Non-pigmented ciliary epithelial cell (primary cell): ENCODE measurements at regions not wholly inside any gene's neighbourhood (a gene's known extent, or its start where the extent isn't known, plus 50 kb on each side); places are given as distances from the start of the nearest gene placed in this dataset.
"Not testable (repeated sequence)": the region's sequence is repeated elsewhere in the genome, so short reads cannot be mapped to it uniquely, and the experiment has no call there.

Experiments used
- DNase-seq: peaks from one replicate; pipeline ENCODE4 v3.0.0-alpha.2; 2010; ENCODE audit warnings: low read depth

DNA sequence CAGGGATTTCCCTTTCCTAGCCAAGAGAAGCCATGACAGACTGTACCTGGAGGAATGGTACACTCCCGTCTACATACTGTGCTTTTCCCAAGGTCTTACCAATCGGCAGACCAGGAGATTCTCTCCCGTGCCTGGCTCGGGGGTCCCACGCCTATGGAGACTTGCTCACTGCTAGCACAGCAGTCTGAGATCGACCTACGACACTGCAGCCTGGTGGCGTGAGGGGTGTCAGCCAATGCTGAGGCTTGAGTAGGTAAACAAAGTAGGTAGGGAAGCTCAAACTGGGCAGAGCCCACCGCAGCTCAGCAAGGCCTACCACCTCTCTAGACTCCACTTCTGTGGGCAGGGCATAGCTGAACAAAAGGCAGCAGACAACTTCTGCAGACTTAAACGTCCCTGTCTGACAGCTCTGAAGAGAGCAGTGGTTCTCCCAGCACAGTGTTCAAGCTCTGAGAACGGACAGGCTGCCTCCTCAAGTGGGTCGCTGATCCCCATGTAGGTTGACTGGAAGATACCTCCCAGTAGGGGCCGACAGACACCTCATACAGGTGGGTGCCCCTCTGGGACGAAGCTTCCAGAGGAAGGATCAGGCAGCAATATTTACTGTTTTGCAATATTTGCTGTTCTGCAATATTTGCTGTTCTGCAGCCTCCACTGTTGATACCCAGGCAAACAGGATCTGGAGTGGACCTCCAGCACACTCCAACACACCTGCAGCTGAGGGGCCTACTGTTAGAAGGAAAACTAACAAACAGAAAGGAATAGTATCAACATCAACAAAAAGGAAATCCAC is 270.4 kb upstream of the TLE3 start:
- not testable (repeated sequence) for DNase-seq

DNA sequence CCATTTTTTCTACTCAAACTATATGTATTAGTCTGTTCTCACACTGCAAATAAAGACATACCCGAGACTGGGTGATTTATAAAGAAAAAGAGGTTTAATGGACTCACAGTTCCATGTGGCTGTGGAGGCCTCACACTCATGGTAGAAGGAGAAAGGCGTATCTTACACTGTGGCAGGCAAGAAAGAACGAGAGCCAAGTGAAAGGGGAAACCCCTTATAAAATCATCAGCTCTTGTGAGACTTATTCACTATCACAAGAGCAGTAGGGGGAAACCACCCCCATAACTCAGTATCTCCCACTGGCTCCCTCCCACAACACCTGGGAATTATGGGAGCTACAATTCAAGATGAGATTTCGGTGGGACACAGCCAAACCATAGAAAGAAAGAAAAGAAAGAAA is 266.3 kb upstream of the TLE3 start:
- not testable (repeated sequence) for DNase-seq

- no peak for DNase-seq
Measured at GRCh38 chr15:70362886-70363285, 265.2 kb upstream of the TLE3 start.

DNA sequence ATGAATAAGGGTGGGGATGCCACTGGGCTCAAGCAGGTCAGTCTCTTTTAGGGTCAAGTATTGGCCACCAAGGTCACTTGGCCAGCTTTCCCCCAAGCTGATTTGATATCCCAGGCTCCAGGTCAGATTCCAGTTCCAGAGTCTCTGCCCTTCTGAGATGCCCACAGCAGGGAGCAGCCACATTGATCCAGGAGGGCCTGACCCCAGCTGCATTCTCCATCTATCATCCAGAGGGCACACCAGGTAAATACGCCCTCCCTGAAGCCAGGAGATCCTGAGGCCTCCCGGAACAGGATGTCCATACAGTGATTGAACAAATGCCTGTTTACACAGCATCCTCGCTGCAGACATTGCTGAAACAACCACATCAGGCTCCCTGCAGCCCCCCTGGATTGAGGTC is 264.6 kb upstream of the TLE3 start:
- DNase-seq, result no peak

DNA sequence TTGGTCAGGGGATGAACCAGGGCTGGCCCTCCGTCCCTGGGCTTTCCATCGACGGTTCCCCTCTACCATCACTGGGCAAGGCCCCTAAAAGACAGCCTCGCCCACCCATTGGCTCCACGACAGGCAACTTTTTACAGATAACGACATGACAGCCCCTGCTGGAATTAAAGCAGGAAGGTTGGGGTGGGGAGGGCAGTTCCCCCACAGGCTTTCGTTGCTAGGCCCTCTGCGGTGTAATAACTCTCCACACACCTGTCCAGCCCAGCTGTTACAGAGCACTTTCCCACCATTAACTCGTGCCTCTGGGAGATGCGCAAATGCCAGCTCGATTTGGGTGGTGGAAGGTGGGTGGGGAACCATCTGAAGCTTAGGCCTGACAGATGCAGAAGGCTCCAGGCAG is 264.2 kb upstream of the TLE3 start:
- no peak for DNase-seq

DNA sequence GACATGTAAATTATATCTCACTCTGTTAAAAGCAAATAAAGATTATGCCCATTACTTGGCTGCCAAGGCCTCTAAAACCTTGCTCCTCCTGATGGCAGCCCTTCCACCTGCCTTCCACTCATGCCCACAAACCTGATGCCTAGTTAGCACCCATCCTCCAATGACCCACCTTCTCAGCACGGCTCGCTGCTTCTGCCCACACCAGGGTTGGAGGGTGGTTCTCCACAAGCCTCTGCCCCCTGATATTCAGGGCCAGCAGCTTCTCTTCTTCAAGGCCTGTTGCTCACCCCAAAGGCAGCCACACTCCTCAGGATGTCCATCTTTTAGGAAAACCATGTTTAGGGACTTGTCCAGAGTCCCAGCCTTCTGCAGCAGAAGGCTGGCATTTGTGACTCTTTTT is 263.4 kb upstream of the TLE3 start:
- no peak for DNase-seq

GRCh38 chr15:70358871-70359647 is 261.3 kb upstream of the TLE3 start:
- no peak for DNase-seq

- no peak for DNase-seq
Measured at GRCh38 chr15:70358011-70358819, 260.5 kb upstream of the TLE3 start.

DNA sequence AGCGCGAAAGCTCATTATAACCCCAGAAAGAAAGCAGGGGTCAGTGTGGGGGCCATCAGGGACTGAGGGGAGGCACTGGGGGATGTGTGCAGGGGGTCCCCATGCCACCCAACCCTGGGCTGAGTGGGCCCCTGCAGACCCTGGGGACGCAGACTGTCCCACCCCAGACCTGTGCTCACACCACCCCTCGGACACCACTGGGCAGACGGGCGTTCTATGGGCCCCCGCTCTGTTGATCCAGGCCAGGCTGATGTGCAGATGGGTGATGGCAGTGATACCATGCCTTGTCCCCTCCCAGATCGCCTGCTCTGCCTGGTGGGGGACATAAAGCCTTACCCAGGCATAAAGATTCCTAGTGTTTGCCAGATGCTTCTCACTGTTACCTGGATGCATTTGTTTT is 259.7 kb upstream of the TLE3 start:
- no peak for DNase-seq

DNA sequence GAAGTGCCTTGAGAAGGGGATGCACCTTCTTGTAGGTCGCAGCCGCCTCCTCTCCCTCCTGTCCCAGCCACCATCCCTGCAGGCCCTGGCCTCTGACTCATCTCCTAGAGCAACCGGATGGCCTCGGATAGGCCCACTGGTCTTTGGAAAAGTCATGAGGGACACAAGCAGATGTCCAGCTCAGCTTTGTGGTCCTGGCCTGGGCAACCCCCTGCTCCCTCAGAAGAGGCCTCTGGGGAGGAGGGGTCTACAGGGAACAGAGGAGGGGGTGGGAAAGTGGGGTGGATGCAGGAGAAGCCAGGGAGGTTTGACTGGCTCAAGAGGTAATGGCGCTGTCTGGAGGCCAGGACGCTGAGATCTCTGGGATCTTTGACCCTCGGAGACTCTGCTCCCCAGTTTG is 259.2 kb upstream of the TLE3 start:
- no peak for DNase-seq

GRCh38 chr15:70356062-70356860 is 258.5 kb upstream of the TLE3 start:
- DNase-seq, result no peak

GRCh38 chr15:70355275-70355795 is 257.6 kb upstream of the TLE3 start:
- no peak for DNase-seq

DNA sequence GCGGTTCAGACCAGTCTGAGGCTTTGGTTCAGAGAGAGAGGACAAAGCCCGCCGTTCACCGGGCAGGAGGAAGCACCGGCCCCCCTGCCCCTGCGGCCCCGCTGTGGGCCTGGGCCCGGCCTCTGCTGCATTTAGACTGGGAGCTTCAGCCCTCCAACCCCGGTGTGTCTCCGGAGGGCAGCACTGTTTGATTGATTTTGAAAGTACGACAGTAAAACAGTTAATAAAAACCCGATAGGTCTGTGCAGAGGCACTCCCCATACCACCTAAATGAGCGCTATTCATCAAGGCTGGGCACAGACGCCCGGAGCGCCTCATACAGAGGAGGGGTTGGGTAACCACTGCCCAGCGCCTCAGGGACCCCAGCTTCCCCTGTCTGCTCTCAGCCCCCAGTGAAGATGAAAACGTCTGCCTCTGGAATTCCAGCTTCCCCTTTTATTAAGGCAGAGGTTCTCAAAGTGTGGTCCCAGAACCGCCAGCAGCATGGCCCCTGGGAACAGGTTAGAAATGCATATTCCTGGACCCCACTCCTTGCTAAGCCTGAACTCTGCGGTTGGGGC is 256.7 kb upstream of the TLE3 start:
- DNase-seq, result no peak

- DNase-seq, result no peak
Measured at GRCh38 chr15:70353606-70354345, 256.1 kb upstream of the TLE3 start.

DNA sequence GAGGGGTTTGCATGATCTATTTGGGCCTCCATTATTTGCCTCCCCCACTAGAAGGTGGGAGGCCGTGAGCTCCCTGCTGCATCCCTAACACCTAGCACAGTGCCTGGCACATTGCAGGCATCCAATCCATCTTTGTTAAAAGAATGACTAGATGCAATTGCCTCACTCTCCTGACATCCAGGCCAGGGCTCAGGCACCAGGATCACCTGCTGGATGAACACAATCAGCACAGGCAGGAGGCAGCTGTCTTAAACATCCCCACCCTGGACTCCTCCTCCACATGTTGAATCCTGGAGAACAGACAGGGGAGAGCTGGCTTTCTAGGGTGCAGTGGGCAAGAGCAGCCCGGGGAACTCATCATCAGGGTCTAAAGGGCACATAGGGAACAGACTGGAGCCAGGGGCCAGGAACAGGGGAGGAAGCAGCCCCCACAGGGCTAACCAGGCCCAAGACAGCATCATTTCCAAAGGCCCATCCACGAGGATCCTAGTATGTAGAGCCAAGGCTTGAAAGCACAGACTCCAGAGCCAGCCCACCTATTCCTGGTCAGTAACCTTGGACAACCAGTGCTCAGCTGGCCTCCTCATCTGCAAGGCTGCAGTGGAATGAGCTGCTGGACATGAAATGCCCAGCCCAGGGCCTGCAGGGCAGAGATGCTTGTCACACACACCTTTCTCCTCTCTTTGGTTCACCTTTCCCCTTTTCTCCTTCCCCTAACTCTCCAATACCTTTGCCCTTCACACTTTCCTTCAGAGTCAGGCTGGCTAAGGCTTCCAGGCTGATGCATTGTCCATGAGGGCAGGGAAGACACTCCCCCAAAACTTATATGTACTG is 254.4 kb upstream of the TLE3 start:
- no peak for DNase-seq

- no peak for DNase-seq
Measured at GRCh38 chr15:70351391-70351790, 253.7 kb upstream of the TLE3 start.

DNA sequence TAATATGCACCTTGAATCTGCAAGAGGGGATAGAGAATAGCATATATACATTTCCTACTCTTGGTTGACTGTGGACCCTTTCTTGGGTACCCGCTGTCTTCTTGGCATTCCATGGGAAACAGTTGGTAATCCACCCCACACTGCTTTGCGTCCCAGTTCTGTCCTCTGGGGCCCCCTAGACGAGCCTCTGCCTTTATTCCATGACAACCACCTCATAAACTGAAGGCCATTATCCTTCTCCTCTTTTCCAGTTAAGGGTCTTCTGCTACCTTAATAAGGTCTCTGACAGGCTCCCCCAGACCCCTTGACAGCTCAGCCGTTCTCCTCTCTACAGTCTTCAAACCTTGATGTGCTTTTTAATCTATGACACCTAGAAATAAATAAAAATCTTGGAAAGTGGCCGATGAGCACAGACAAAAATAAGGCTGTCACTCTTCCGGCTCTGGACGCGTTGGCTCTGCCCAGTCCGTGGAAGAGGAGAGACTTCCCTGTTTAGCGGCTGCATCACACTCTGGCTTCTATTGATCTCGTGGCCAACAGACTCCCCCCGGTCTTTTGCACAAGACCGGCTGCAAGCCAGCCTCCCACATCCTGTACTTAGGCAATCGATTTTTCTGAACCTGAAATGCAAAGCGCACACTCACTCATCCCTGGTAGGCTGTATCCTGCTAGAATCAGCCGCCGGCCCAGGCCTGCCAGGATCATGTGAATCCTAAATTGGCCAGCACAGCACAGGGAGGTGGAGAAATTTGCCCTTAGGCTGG is 251.0 kb upstream of the TLE3 start:
- DNase-seq, result no peak

GRCh38 chr15:70348226-70348543 is 250.5 kb upstream of the TLE3 start:
- no peak for DNase-seq
